ENCODE measurements at regions not wholly inside any gene's neighbourhood (a gene's known extent, or its start where the extent isn't known, plus 50 kb on each side); places are given as distances from the start of the nearest gene placed in this dataset.

- TF ChIP-seq CTCF (IDR thresholded peaks at IDR 0.05; ENCODE audit: low read length) (no peak), EZH2 (IDR thresholded peaks at IDR 0.05; ENCODE audit: borderline replicate concordance, low read length) (no peak)
Measured at GRCh38 chr13:50104493-50104892, 89.2 kb downstream of the KCNRG start.

All from OCI-LY1 (cell line).